K562 (cell line): ENCODE measurements at regions not wholly inside any gene's neighbourhood (a gene's known extent, or its start where the extent isn't known, plus 50 kb on each side); places are given as distances from the start of the nearest gene placed in this dataset.

Experiments used
- ATAC-seq: fragments of 200-7000 bp; cut with Tn5 transposase; 3 replicates; pipeline ENCODE4 v1.9.1; 2020; ENCODE audit warnings: moderate library complexity
- BruUV-seq: library from RNA; stranded (reverse); fragments of 400-500 nt; replicated peaks from 2 replicates; lab custom pipeline; 2021; lab: Mats Ljungman, UMichigan
- CTCF ChIA-PET: fragments of 300-600 bp; formaldehyde crosslinking; extraction: SDS; loops from one replicate; lab custom pipeline; 2021; ENCODE audit warnings: low intra/inter-chr PET ratio; lab: Yijun Ruan, JAX
- POLR2A ChIA-PET: fragments of 300-600, 350-650 bp; sonication (Branson Sonifier 250); formaldehyde crosslinking; extraction: SDS; loops from one replicate; lab custom pipeline; 2021; ENCODE audit warnings: antibody characterized with exemption, inconsistent platforms; lab: Yijun Ruan, JAX
- DNase-seq, 4 experiments: peaks; one replicate each; pipeline versions ENCODE4 v3.0.0 to v3.0.0-alpha.2; 2011 to 2018; ENCODE audit warnings: low spot score in 3 of 4, mixed read lengths in 3 of 4; ENCODE audit errors: extremely low read depth in 1 of 4
- FAIRE-seq: peaks from 2 replicates; lab custom pipeline; 2011; peaks lifted over from hg19 to GRCh38; lab: Jason Lieb, UNC
- H2AFZ ChIP-seq: 2 replicates; pipeline ENCODE4 v1.6.0; 2011; ENCODE audit warnings: low read depth, low read length, control low read depth, inconsistent platforms
- H3K27ac ChIP-seq: fragments of 200-600 bp; 3 replicates; pipeline ENCODE4 v1.8.0; 2011; ENCODE audit warnings: low read depth, mild to moderate bottlenecking, control low read depth, inconsistent platforms, low read length, moderate library complexity, mixed read lengths; ENCODE audit errors: extremely low read depth
- H3K27me3 ChIP-seq, 2 experiments: fragments of 300-600 bp in 1 of 2; 2 replicates in 1 of 2; 3 replicates in 1 of 2; pipeline versions ENCODE4 v1.6.0 to v1.8.0; 2011; ENCODE audit warnings: inconsistent platforms in 2 of 2, low read length in 2 of 2, mild to moderate bottlenecking in 1 of 2, mixed read lengths in 1 of 2, moderate library complexity in 1 of 2; ENCODE audit not compliant: control insufficient read depth in 2 of 2, insufficient read depth in 2 of 2
- H3K36me3 ChIP-seq: fragments of 300-600 bp; 3 replicates; pipeline ENCODE4 v1.8.0; 2011; ENCODE audit warnings: mild to moderate bottlenecking, low read length, inconsistent platforms; ENCODE audit not compliant: control insufficient read depth, insufficient read depth
- H3K4me1 ChIP-seq, 2 experiments: fragments of 200-600 bp in 1 of 2; replicated peaks in 1 of 2; 2 replicates in 1 of 2; 3 replicates in 1 of 2; pipeline versions ENCODE4 v1.5.1 to v1.8.0; 2011; ENCODE audit warnings: inconsistent platforms in 2 of 2, low read length in 2 of 2, mild to moderate bottlenecking in 1 of 2, mixed read lengths in 1 of 2, moderate library complexity in 1 of 2; ENCODE audit not compliant: control insufficient read depth in 2 of 2, insufficient read depth in 2 of 2
- H3K4me2 ChIP-seq: 2 replicates; pipeline ENCODE4 v1.6.1; 2011; ENCODE audit warnings: low read length, control low read depth, inconsistent platforms, mixed read lengths; ENCODE audit not compliant: insufficient read depth
- H3K4me3 ChIP-seq: fragments of 200-600 bp; sonication (generic), shearing (Covaris generic); 2 replicates; pipeline ENCODE4 v1.5.1; 2016; ENCODE audit warnings: control low read depth, inconsistent platforms
- H3K79me2 ChIP-seq: fragments of 200-600 bp; 3 replicates; pipeline ENCODE4 v1.8.0; 2011; ENCODE audit warnings: low read length, inconsistent platforms; ENCODE audit not compliant: control insufficient read depth, insufficient read depth
- H3K9ac ChIP-seq, 2 experiments: 2 replicates each; pipeline versions ENCODE4 v1.6.0 to v1.6.1; 2011; ENCODE audit warnings: low read depth in 2 of 2, low read length in 2 of 2, control low read depth in 1 of 2, inconsistent platforms in 1 of 2, mild to moderate bottlenecking in 1 of 2, mixed read lengths in 1 of 2; ENCODE audit not compliant: insufficient read depth in 1 of 2
- H3K9me1 ChIP-seq: one replicate; pipeline ENCODE4 v1.6.0; 2011; ENCODE audit warnings: inconsistent platforms, mild to moderate bottlenecking, low read length, moderate library complexity; ENCODE audit not compliant: control insufficient read depth, insufficient read depth
- H3K9me3 ChIP-seq: replicated peaks from 2 replicates; pipeline ENCODE4 v1.5.1; 2011; ENCODE audit warnings: low read depth, low read length, inconsistent platforms; ENCODE audit not compliant: control insufficient read depth, insufficient read depth
- H4K20me1 ChIP-seq: replicated peaks from 2 replicates; pipeline ENCODE4 v1.6.1; 2011; ENCODE audit warnings: low read length, inconsistent platforms, mixed read lengths; ENCODE audit not compliant: control insufficient read depth, insufficient read depth
- BRD4 ChIP-seq: fragments of 200-600 bp; sonication (generic); IDR thresholded peaks from 2 replicates; pipeline ENCODE4 v1.6.1; 2017; ENCODE audit warnings: inconsistent platforms
- C11orf30 ChIP-seq: fragments of 450-650 bp; IDR thresholded peaks from 2 replicates; pipeline ENCODE4 v1.6.1; 2016; ENCODE audit warnings: low read depth, mild to moderate bottlenecking
- CBX2 ChIP-seq: fragments of 200-600 bp; sonication (generic); IDR thresholded peaks from one replicate; pipeline ENCODE4 v1.6.1; 2012; ENCODE audit warnings: mild to moderate bottlenecking, low read length, inconsistent platforms; ENCODE audit not compliant: insufficient read depth, poor library complexity, severe bottlenecking
- CCAR2 ChIP-seq: fragments of 200-400 bp; formaldehyde crosslinking; IDR thresholded peaks from 2 replicates; pipeline ENCODE4 v1.6.1; 2017; ENCODE audit warnings: mild to moderate bottlenecking, low read depth, low read length
- FOXA3 ChIP-seq, 2 experiments: fragments of 450-650 bp in 1 of 2; sonication (generic) in 1 of 2; formaldehyde crosslinking; IDR thresholded peaks in 1 of 2; conservative IDR thresholded peaks in 1 of 2; 2 replicates each; pipeline versions ENCODE4 v1.4.0 to v1.8.0; 2020 to 2022; ENCODE audit warnings: mild to moderate bottlenecking in 2 of 2, missing genetic modification reagents in 1 of 2
- HMG20A ChIP-seq: fragments of 450-650 bp; formaldehyde crosslinking; conservative IDR thresholded peaks from 2 replicates; pipeline ENCODE4 v1.4.0; 2020; ENCODE audit warnings: mild to moderate bottlenecking, mixed read lengths
- HNRNPL ChIP-seq: fragments of 200-400 bp; formaldehyde crosslinking; IDR thresholded peaks from 2 replicates; pipeline ENCODE4 v1.6.1; 2017; ENCODE audit warnings: low read depth, mild to moderate bottlenecking, low read length
- KHSRP ChIP-seq: fragments of 450-650 bp; IDR thresholded peaks from 2 replicates; pipeline ENCODE4 v1.6.1; 2017
- MAFF ChIP-seq: IDR thresholded peaks from 2 replicates; pipeline ENCODE4 v1.6.1; 2012; ENCODE audit warnings: low read length, improper control_type of control experiment
- MAFG ChIP-seq: fragments of 450-650 bp; conservative IDR thresholded peaks from 2 replicates; pipeline ENCODE4 v1.6.1; 2016; ENCODE audit warnings: missing genetic modification characterization, missing compliant biosample characterization
- MAFK ChIP-seq: IDR thresholded peaks from 2 replicates; pipeline ENCODE4 v1.6.1; 2011; ENCODE audit warnings: low read length, improper control_type of control experiment
- NCOA1 ChIP-seq: fragments of 450-650 bp; IDR thresholded peaks from 2 replicates; pipeline ENCODE4 v1.6.1; 2016; ENCODE audit warnings: low read depth
- NFIC ChIP-seq: fragments of 450-650 bp; IDR thresholded peaks from 2 replicates; pipeline ENCODE4 v1.6.1; 2017; ENCODE audit warnings: mild to moderate bottlenecking, inconsistent platforms
- NFIX ChIP-seq: fragments of 250-450 bp; sonication (Bioruptor Pico); IDR thresholded peaks from 2 replicates; pipeline ENCODE4 v1.4.0; 2020; ENCODE audit warnings: low read depth, mild to moderate bottlenecking, moderate library complexity
- SIRT6 ChIP-seq: IDR thresholded peaks from one replicate; pipeline ENCODE4 v1.6.1; 2012; ENCODE audit warnings: low read depth, mild to moderate bottlenecking, control low read depth, inconsistent platforms, low read length, moderate library complexity
- SMARCB1 ChIP-seq: IDR thresholded peaks from 2 replicates; pipeline ENCODE4 v1.6.1; 2011; ENCODE audit warnings: improper control_type of control experiment, low read depth; ENCODE audit not compliant: insufficient read length
- VEZF1 ChIP-seq: fragments of 200-800 bp; sonication (Bioruptor generic); IDR thresholded peaks from 2 replicates; pipeline ENCODE4 v1.6.1; 2017; ENCODE audit warnings: missing genetic modification characterization, missing compliant biosample characterization
- ZNF12 ChIP-seq: sonication (generic); formaldehyde crosslinking; IDR thresholded peaks from 2 replicates; pipeline ENCODE4 v1.4.0; 2020; ENCODE audit warnings: mild to moderate bottlenecking, missing genetic modification reagents
- ZNF316 ChIP-seq: fragments of 450-650 bp; IDR thresholded peaks from 2 replicates; pipeline ENCODE4 v1.6.1; 2016
- ZNF696 ChIP-seq: fragments of 250-450 bp; sonication (Bioruptor Pico); conservative IDR thresholded peaks from 2 replicates; pipeline ENCODE4 v1.4.0; 2020; ENCODE audit warnings: mild to moderate bottlenecking, moderate library complexity
- ZNF717 ChIP-seq: fragments of 250-450 bp; sonication (Bioruptor Pico); IDR thresholded peaks from 2 replicates; pipeline ENCODE4 v1.5.0; 2021
- WGBS: fragments of 100-300 bp; shearing (Covaris generic); methylation state at CpG from one replicate; pipeline ENCODE4 v1.1.6; 2016; ENCODE audit warnings: low coverage, mixed read lengths; ENCODE audit not compliant: insufficient coverage; ENCODE audit errors: missing lambda C conversion rate; 5-methylcytosine and 5-hydroxymethylcytosine counted together
- in situ Hi-C: fragments of 300-500 bp; cut with MboI; formaldehyde crosslinking; loops from 4 replicates; pipeline ENCODE4 v1.15.0; 2018; ENCODE audit warnings: inconsistent platforms, mixed read lengths
- intact Hi-C: fragments of 100-400 bp; cut with micrococcal nuclease; formaldehyde crosslinking; loops from 2 replicates; pipeline ENCODE4 v1.14.2; 2022

GRCh38 chr18:45528712-45529336 is 86.5 kb upstream of the SLC14A2 start:
- H3K4me2 ChIP-seq: no peak overlapping the region
- FAIRE-seq: no peak
- H3K79me2 ChIP-seq: no peaks in the 10 kb centered on the region
- intact Hi-C loops (no loop called here), in situ Hi-C loops (no loop called here)
- no peaks in the 10 kb centered on the region for H3K4me1 ChIP-seq
- no peaks in the 10 kb centered on the region for H3K9me1 ChIP-seq
- CTCF ChIA-PET: no interaction called here
- H2AFZ ChIP-seq: no peak overlapping the region
- POLR2A ChIA-PET: no interaction called here
- DNase-seq: no peak
- no peak overlapping the region for H3K4me3 ChIP-seq
- H3K27me3 ChIP-seq: no peaks in the 10 kb centered on the region
- peak; percentile 92 for TF ChIP-seq NFIC
- peak; percentile 77 for TF ChIP-seq MAFG (tag)
- no peak for TF ChIP-seq ZNF696 (CRISPR knock-in tag)
- no peak for TF ChIP-seq SIRT6
- peak; percentile 66 for TF ChIP-seq ZNF316
- TF ChIP-seq CCAR2: no peak
- TF ChIP-seq MAFK: peak; percentile 59
- TF ChIP-seq CBX2: no peak
- no peak for TF ChIP-seq KHSRP
- TF ChIP-seq NCOA1: no peak
- no peak for TF ChIP-seq SMARCB1
- no peak for TF ChIP-seq ZNF12 (CRISPR knock-in tag)
- TF ChIP-seq ZNF717: no peak
- no peak for TF ChIP-seq FOXA3 (CRISPR knock-in tag; conservative IDR thresholded peaks at IDR 0.05 in 1 of 2, IDR thresholded peaks at IDR 0.05 in 1 of 2)
- no peak for TF ChIP-seq HMG20A (CRISPR knock-in tag)
- peak; percentile 57; the same call in 1 of the 2 replicates for TF ChIP-seq C11orf30
- TF ChIP-seq BRD4: no peak
- no peak for TF ChIP-seq HNRNPL
- TF ChIP-seq MAFF: peak; percentile 69
- TF ChIP-seq NFIX (CRISPR knock-in tag): peak; percentile 65
- no peak for TF ChIP-seq VEZF1 (CRISPR knock-in tag)
- ATAC-seq: no peak
- no peaks in the 10 kb centered on the region for H4K20me1 ChIP-seq
- H3K36me3 ChIP-seq: no peaks in the 10 kb centered on the region
- H3K9ac ChIP-seq: no peak overlapping the region
- WGBS: 0% methylated on average over 2 of the region's 2 CpGs
- H3K9me3 ChIP-seq: no peaks in the 10 kb centered on the region
- H3K27ac ChIP-seq: no peak overlapping the region
- BruUV-seq: no TSS peak
